GM03348 (cell line): ENCODE measurements at regions not wholly inside any gene's neighbourhood (a gene's known extent, or its start where the extent isn't known, plus 50 kb on each side); places are given as distances from the start of the nearest gene placed in this dataset.

ENCODE experiments used
- DNase-seq: peaks from one replicate; pipeline ENCODE4 v3.0.0; 2012; ENCODE audit warnings: low spot score

DNA sequence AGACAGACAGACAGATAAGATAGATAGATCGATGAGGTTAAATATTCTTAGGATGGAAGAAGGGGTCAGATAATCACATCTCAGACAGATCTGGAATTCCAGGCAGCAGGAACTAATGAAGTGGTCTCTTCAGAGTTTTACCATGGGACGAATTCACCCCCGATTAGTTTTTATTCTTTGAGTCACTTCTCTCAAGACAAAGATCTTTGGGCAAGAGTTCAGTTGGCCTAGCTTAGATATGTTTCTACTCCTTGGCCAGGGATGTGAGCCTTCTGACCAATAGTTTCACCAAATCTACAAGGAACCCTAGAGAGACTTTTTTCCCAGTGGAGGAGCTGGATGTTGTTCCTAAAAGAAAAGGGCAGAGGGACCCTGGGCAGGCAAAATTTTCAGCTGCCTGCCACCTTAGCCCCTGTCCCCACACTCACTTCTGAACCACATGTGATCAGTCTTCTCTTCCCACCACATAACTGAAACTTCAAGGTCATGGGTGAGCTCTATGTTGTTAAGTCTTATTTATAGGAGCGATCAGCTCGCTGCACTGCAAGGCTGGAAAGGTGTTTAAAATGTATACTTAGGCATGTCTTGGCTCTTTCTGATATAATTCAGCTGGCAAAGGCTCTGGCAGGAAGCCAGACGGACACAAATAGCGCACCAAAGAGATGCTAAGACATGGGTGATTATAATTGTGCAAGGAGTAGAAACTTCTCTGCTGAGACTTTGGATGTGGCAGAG lies 132.9 kb downstream of the PALM2AKAP2 start:
- peak; percentile 20 for DNase-seq

DNA sequence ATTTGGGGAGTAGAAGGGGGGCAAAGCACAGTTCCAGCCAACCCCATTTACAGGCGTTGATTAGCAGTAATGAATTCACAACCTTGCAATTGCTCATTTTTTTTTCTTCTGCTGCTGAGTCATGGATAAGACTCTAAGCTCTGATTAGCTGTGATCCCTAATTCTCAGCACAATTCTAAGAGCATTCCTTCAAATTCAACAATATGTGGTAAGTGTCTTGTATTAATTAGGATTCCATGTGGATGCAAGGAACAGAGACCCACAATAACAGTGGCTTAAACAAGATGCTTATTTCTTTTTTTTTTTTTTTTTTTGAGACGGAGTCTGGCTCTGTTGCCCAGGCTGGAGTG lies 133.4 kb downstream of the PALM2AKAP2 start:
- DNase-seq: no peak

DNA sequence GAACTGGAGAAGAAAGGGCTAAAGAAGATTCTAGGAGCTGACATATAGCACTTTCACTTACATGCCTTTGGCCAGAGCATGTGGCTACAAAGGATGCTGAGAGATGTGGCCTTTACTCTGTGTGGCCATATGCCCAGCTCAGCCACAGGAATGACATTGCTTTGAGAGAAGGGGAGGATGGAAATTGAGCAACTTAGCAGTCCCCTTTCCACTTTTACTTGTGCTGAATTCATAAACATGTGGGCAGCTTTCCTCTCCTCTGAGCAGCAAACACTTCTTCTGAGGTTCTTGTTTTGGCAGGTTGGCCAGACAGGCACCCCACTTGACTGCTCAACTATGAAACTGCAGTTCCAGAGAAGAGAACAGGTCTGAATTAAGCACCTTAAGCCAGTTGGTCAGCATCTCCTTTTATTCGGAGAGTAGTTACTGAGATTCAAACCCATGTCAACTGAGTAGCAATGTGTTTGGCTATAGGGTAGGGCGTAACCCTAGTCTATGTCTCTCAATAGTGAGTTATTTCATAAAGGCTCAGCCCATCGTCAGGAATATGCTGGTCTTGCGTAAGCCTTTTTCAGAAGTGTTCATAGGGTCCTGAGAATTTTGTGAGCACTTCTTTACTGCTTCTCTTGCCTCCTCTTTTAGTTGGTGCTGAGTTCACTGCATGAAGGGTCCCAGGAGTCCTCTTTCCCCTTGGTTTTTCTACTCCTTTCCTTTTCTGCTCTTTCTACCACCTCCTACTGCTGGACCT lies 134.5 kb downstream of the PALM2AKAP2 start:
- DNase-seq: peak; percentile 85

DNA sequence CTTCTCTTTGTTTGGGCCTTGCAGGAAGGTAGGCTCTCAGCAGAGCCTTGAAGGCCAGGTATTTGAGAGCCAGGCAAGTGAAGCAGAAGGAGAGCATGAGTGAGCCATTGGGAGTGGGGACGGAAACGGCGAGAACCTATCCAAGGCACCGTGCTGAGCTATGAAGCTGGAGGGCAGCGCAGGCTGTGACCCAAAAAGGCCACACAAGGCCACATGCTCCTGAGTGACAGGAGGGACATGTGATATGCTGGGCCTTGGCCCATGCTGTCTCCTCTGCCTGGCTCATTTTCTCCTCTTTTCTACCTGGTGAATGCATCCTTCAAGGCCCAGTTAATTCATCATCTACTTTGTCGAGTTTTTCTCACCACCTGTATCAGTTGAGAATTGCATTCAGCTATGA lies 136.3 kb downstream of the PALM2AKAP2 start:
- no peak for DNase-seq

DNA sequence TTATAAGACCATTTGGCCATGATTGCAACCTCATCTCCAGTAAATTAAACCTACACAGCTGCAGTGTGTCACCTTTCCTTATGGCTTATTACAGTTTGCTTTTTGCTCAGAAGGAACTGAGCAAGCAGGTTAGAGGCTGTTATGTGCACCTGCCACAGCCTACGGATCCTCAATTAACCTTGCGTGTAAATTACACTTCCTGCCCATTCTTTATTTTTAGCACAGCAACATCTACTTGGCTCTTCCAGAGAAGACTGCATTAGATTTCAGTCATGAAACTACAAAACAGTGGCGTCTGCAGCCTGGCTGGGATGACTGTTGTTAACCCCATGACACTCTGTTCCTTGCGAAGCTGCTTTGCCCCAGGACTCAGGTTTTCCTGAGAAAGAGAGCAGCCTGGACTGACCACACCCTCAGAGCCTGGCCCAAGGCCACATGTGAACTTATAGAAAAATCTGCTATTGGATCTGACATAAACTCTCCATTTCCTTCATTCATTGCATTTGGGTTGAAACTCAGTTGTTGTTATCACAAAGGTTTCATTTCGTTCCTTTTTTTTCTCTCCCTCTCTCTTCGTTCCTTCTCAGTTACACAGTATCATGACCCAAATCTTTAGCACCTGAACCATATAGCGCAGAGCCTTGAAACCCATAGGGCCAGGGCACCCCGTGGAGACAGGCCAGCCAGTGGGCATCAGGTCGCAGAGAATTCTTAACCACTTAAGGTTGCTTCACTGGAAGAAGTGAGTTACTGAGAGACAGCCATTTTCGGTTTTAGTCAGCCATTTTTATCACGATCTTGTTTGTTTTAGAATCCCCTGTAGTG lies 138.6 kb downstream of the PALM2AKAP2 start:
- DNase-seq: no peak

DNA sequence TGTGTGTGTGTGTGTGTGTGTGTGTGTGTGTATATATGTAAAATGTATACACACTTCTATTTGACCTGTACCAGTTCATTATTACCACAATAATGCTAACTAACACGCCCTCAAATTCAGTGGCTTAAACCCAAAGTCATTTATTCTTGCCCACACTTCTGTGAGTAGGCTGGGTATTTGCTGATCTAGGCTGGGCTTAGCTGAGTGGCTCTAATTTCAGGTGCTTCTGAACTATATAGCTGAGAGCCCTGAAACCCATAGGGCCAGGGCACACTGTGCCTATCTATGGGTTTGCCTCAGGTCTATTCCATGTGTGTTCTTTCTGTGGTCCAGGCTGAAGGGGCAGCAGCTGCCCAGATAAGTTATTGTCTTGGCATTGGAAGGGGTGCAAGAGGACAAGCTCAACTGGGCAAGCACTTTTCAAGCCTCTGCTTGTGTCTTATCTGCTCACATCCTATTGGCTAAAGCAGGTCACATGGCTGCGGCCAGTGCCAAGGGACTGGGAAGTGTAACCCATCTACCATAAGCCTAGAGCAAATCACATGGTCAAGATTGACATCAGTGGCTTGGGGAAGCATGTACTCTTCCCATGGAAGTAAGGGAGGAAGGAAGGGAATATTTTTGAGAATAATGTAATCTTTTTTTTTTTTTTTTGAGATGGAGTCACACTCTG lies 139.9 kb downstream of the PALM2AKAP2 start:
- DNase-seq: no peak

DNA sequence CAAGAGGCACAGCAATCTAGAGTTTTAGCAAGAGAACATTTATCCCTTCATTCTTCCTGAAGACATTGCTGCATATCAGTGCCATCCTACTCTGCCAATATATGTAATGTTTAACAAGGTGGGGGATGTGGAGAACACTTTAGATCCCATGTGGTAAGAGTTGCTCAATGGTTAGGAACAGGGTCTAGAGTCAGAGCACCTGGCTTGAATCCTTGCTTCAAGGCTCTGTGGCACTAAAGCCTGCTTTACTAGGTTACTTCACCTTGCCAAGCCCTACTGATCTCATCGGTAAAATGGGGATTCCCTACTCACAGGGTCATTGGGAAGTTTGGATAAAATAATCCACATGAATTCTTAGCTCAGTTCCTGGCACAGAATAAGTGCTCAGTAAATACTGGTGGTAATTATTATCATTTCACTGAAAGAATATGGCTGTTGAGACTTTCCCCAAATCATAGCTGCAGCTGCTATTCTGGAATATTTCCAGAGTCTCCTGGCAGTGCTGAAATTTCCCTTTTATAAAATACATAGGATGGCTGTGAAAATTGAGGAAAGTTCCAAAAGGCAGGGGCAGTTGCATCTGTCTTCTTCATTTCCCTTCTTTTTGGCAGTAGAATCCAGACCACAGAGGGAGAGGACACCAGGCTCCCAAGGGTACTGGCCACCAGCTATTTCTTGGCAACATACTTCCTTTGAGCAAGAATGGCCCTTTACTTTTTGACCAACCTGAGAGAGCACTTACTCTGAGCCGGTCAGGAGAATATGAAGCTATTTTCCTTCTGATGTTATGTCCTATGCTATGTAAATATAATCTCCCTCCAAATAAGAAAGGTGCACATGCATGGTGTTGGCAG lies 142.8 kb downstream of the PALM2AKAP2 start:
- DNase-seq: no peak

DNA sequence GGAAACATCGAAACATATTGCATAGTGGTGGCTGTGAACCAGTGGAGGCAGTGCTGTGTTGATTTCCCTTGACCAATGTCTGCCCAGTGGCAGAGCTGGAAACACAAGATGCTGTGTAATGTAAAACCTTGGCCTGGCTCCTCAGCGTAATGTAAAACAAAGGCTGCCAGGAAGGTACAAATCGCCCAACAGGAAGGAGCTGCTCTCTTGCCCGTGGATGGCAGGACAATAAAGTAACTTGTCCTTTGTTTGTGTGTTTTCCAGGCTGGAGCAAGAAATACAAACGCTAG lies 143.4 kb downstream of the PALM2AKAP2 start:
- DNase-seq: no peak

DNA sequence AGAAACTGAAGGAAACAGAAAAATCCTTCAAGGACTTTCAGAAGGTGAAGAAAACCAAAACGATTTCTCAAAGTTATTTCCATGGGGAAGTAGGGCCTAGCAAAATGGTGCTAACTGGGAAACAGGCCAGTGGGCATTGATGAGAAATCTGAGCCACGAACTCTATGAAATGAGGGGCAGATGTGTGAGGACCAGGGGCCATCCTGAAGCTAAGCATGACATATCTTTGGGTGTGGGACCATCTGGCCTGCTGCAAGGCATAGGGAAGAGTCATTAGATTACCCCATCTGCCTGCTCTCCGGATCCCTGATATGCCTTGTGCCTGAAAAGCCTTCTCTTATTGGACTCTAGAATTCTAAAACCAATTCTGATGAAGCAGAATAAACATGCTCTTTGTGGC lies 143.8 kb downstream of the PALM2AKAP2 start:
- DNase-seq: no peak

DNA sequence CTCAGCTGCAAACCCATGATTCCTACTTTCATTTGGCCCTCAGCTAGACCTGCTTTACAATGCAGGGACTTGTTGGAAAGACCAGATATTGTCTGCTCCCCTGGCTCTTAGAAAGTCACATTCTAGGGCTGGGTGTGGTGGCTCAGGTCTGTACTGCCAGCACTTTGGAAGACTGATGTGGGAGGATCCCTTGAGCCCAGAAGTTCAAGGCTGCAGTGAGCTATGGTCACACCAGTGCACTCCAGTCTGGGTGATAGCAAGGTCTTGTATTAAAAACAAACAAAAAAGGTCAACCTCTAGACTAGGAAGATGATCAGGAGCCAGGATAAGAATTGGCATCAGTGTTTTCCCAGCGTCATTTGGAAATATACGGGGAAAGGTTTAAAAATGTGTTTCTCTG lies 145.8 kb downstream of the PALM2AKAP2 start:
- DNase-seq: no peak

DNA sequence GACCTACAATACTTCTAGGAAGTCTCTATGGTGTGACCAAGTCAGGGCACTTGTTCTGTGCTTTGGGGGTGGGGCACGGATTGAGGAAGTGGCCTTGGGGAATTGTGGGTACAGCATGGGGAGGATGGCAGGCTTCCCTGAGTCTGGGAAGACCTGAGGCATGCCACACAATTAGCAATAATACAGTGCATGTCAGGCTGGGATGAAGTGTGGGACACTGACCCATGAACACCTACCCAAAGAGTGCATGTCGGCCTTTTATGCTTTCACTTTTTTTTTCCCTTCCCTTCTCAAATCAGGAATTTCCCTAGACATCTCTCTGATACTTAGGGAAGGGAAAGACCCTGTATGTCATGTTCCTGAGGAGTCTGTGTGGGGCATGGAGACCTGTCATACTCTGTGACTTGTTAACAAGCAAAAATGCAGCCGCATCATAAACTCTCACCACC lies 146.4 kb downstream of the PALM2AKAP2 start:
- DNase-seq: no peak

DNA sequence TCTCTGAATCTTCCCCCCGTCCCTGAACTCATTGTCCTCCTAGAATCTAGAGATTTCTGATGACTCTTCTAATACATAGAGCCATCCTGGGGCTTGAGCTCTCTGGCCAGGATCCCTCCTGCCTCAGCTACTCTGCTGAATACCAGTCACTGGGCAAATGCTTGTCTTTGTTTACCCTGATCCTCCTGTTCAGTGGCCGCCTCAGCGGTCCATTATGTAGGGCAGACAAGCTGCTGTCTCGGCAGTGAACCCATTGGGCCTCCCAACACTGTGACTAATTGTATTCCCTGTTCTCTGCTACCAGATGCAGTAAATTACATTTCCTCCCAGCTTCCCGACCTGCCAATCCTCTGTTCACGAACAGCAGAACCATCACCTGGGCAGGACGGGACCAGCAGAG lies 151.6 kb downstream of the PALM2AKAP2 start:
- DNase-seq: no peak

DNA sequence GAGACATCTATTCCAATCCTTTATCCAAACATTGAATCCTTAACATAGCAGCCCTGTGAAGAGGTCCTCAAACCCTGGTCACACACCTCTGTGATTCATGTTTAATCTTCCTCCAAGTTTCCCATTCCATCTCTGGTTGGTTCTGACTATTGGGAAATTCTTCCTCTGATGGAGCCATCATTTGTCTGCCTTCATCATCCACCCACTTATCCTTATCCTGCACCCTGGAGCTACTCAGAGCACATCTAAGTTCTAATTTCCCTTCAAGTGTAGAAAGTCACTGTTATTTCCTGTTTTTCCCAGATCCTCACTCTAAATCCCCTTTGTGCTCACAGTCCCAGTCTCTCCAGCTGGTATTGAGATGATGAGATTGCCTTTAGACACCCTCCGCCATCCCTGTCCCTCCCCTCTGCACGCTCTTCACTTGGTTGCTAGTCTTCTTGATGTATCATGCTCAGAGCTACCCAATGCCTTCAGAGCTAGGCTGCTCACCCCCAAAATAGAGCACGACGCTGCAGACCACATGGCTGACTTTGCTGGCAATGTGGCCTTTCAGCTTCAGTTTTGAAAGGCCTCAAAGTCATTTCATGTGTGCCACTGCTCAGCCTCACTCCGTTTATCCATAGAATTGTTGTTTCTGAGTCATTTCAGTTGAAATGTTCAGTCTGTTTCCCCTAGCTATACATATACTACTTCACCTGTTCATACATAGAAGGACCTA lies 154.3 kb downstream of the PALM2AKAP2 start:
- DNase-seq: no peak

DNA sequence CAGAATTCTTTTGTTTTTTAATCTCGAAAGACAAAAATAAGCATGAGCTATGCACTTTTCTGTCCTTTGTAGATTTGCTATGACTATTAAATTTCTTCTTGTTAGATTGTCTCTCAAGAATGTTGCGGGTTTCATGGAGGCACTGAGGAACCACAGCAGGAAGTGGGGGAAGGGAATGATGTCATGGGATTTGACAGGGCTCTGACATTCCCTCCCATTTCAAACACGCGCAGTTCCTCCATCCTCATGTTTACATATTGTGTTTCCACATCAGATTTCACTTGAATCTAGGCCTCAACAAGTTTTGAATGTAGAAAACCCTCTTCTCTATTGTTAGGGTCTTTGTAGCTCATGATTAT lies 154.8 kb downstream of the PALM2AKAP2 start:
- DNase-seq: no peak

DNA sequence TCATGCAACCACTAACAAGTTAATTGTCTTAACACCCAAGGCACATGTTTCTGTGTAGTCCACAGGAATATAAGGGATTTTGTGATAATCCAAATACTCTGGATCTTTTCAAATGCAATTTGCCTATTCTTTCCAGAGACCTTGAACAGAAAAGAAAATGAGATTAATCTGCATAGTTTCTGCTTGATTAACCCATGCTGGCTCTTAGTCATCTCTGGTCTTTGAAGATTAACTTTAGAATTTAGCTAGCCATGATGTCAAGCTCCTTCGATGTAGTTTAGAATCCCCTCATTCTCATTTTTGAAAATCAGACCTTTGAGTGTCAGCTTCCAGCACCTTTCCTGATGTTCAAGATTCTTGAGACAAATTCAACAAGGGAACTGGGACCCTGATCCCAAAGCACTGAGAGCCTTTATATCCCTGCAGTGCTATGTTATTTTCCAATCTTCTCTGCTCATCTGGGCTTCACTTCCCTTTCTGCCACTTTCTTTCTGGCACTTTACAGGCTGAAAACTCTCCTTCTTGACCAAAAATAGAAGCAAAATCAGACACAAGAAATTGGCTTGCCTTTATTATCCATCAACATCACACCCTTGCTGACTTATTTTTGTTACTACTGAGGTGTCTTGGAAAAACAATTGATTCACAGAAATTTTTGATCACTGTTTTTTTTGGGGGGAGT lies 155.5 kb downstream of the PALM2AKAP2 start:
- DNase-seq: no peak

DNA sequence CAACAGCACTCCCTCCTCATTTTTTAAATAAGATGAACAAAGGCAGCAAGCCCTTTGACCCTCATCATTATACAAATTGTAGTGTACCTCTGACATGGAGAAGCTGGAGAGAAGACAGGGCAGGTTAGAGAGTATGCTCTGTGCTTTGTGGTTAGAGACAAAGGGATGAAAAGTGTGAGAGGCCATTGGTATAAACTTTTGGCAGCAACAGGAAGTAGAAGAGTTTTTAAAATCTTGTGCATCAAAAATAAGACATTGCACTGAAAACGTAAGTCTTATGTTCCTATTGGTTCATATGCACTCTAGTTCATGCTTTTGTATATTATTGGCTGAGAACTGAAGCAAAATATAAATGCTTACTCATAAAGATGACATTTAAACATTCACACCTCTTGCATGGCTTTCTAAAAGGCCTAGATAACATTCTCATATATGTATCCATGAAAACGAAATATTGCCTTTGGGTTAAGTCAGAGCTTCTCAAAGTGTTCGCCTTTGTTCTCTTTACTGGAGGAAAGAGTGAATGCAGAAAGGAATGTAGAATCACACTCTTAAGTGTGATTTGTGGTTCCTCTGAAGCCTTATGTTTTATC lies 158.0 kb downstream of the PALM2AKAP2 start:
- DNase-seq: no peak

DNA sequence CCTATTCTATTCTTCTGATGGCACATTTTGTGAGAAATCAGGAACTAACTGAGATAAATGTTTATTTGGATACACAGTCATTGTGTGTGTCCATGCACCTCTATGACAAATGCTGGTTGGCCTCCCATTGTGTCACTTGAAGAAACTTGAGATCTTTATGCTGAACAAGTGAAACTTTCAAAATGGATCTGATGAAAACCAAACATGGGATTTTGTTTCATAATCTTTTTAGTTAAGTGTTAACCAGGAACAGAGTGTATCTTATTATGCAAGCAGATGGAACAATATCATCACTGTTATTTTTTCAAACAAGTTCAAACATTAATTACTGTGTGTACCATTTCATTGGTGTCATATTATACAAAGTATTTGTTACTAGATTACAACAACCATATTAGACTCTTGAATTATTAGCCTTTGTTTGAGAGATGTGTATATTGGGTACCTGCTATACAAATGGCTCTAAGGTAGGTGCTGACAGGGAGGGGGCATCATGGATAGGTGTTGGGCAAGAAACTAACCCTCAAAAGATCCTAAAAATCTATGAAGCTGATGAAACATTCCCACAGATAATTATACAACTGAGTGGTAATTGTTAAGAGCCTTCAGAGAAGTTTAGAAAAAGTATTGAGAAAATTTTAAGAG lies 159.8 kb downstream of the PALM2AKAP2 start:
- DNase-seq: no peak

DNA sequence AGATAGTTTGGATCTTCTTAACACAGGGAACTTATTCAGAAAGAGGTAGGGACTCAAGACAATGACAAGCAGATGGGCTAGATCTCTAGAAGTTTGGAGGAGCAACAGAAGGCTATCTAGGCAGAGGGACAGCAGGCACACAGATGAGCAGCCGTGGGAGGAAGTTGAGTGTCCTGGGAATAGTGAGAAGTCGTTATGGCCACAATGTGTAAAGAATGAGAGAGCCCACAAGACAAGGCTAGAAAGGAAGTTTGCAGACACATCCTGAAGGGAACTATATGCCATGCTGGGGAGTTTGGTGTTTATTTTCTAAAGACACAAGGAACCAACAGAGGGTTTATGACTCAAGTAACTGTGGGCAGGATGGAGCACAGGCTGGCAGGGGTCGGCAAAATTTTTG lies 160.6 kb downstream of the PALM2AKAP2 start:
- DNase-seq: no peak

DNA sequence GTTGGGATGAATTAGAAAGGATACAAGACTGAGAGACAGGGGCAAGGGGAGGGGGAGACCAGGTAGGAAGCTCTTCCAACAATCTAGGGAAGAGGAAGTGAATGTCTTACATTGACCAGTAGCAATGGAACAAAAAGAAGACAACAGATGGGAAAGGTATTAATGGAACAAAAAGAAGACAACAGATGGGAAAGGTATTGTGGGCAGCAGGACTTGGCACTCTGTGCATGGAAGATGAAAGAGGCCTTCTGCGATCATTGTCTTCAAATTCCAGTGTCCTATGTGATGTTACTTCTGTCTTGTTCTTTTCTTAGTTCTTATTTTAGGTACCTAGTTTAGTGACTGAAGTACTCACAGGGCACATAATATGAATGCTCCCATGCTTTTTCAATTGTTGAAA lies 161.8 kb downstream of the PALM2AKAP2 start:
- no peak for DNase-seq
